Vagina (tissue), 2 donors: ENCODE measurements at regions not wholly inside any gene's neighbourhood (a gene's known extent, or its start where the extent isn't known, plus 50 kb on each side); places are given as distances from the start of the nearest gene placed in this dataset.

Experiments
- DNase-seq, 2 donors: peaks; one replicate each; pipeline ENCODE4 v3.0.0-alpha.2; 2017; ENCODE audit errors: extremely low spot score in 2 of 2
- H3K27ac ChIP-seq: fragments of 200-600 bp; sonication (generic); one replicate; pipeline ENCODE4 v1.5.1; 2019
- H3K27me3 ChIP-seq: fragments of 200-600 bp; sonication (generic); one replicate; pipeline ENCODE4 v1.5.1; 2019
- H3K36me3 ChIP-seq, 2 donors: fragments of 200-600 bp; sonication (generic); one replicate each; pipeline ENCODE4 v1.5.1; 2017 to 2019
- H3K4me1 ChIP-seq: fragments of 200-600 bp; sonication (generic); one replicate; pipeline ENCODE4 v1.5.1; 2019
- H3K4me3 ChIP-seq, 2 donors: fragments of 200-600 bp; sonication (generic); 1 replicate in 1 of 2; 2 replicates in 1 of 2; pipeline ENCODE4 v1.5.1; 2016 to 2019
- H3K9me3 ChIP-seq: fragments of 200-600 bp; sonication (generic); one replicate; pipeline ENCODE4 v1.5.1; 2019
- CTCF ChIP-seq, 3 experiments: fragments of 450-650 bp in 2 of 3; fragments of 200-600 bp in 1 of 3; sonication (generic) in 1 of 3; IDR thresholded peaks; one replicate each; pipeline ENCODE4 v1.5.1; 2017 to 2019; ENCODE audit warnings: antibody characterized with exemption in 3 of 3, mild to moderate bottlenecking in 2 of 3, moderate library complexity in 2 of 3
- POLR2A ChIP-seq, 2 donors: fragments of 450-650 bp; IDR thresholded peaks; one replicate each; pipeline ENCODE4 v1.6.1; 2017; ENCODE audit warnings: antibody characterized with exemption in 2 of 2, mild to moderate bottlenecking in 2 of 2, moderate library complexity in 2 of 2
- POLR2AphosphoS5 ChIP-seq, 2 donors: sonication (generic); formaldehyde crosslinking; IDR thresholded peaks; one replicate each; pipeline ENCODE4 v1.9.0; 2017; ENCODE audit warnings: antibody characterized with exemption in 2 of 2, mild to moderate bottlenecking in 2 of 2, low read depth in 1 of 2; ENCODE audit not compliant: insufficient read depth in 1 of 2
- intact Hi-C: fragments of 100-400 bp; cut with DNase I; formaldehyde crosslinking; loops from one replicate; pipeline ENCODE4 v1.15.1; 2023

GRCh38 chr18:27785815-27786471, 391.0 kb downstream of the CDH2 start:
- no peak overlapping the region for H3K4me3 ChIP-seq
- intact Hi-C loops = no loop called here

GRCh38 chr18:27780061-27780745, 396.7 kb downstream of the CDH2 start:
- Histone ChIP-seq H3K4me1 (no peaks in the 10 kb centered on the region), H3K9me3 (no peaks in the 10 kb centered on the region), H3K27ac (no peak overlapping the region), H3K36me3 (no peaks in the 10 kb centered on the region), H3K4me3 (no peak overlapping the region), H3K27me3 (no peaks in the 10 kb centered on the region)
- TF ChIP-seq CTCF (IDR thresholded peaks at IDR 0.05) = no peak
- TF ChIP-seq POLR2AphosphoS5 (IDR thresholded peaks at IDR 0.05; ENCODE audit: insufficient read depth in 1 of 2, low read depth in 1 of 2) = no peak
- TF ChIP-seq POLR2A (IDR thresholded peaks at IDR 0.05) = no peak
- intact Hi-C loops = no loop called here
- no peak for DNase-seq

More at GRCh38 chr18:27785815-27786471, 391.0 kb downstream of the CDH2 start:
- TF ChIP-seq POLR2AphosphoS5 (IDR thresholded peaks at IDR 0.05; ENCODE audit: insufficient read depth in 1 of 2, low read depth in 1 of 2) = no peak
- TF ChIP-seq CTCF (IDR thresholded peaks at IDR 0.05) = no peak
- no peak for TF ChIP-seq POLR2A (IDR thresholded peaks at IDR 0.05)
- H3K4me1 ChIP-seq = no peaks in the 10 kb centered on the region
- no peak overlapping the region for H3K27ac ChIP-seq
- H3K36me3 ChIP-seq = no peaks in the 10 kb centered on the region
- H3K27me3 ChIP-seq = no peaks in the 10 kb centered on the region
- H3K9me3 ChIP-seq = no peaks in the 10 kb centered on the region
- DNase-seq = no peak

GRCh38 chr18:27778925-27779324, 398.0 kb downstream of the CDH2 start:
- no peak for DNase-seq
- H3K9me3 ChIP-seq = no peaks in the 10 kb centered on the region
- H3K36me3 ChIP-seq = no peaks in the 10 kb centered on the region
- intact Hi-C loops = no loop called here
- no peak overlapping the region for H3K4me3 ChIP-seq
- H3K27me3 ChIP-seq = no peaks in the 10 kb centered on the region
- no peak overlapping the region for H3K27ac ChIP-seq
- H3K4me1 ChIP-seq = no peaks in the 10 kb centered on the region
- no peak for TF ChIP-seq CTCF (IDR thresholded peaks at IDR 0.05)
- TF ChIP-seq POLR2AphosphoS5 (IDR thresholded peaks at IDR 0.05; ENCODE audit: insufficient read depth in 1 of 2, low read depth in 1 of 2) = no peak
- TF ChIP-seq POLR2A (IDR thresholded peaks at IDR 0.05) = no peak

DNA sequence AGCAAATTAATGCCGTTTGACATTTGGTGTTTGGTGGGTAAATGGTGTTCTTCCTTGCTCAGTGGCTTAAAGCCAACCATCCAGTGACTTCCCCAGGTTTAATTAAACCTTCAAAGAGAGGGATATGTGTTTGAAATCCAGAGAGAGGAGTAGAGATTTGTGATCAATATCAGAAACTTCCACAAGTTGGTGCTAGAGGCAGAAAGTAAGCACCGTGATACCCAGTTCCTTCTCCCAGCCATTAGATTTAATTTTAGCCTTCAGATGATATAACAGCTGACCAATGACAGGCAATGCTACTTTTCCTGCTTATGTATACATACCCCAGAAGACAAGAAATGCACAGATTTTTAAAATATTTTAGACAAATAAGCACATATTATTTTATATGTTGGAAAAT, 398.5 kb downstream of the CDH2 start:
- no peak for TF ChIP-seq POLR2AphosphoS5 (IDR thresholded peaks at IDR 0.05; ENCODE audit: insufficient read depth in 1 of 2, low read depth in 1 of 2)
- no peak for TF ChIP-seq CTCF (IDR thresholded peaks at IDR 0.05)
- no peak for TF ChIP-seq POLR2A (IDR thresholded peaks at IDR 0.05)
- intact Hi-C loops = no loop called here
- H3K4me3 ChIP-seq = no peak overlapping the region
- H3K9me3 ChIP-seq = no peaks in the 10 kb centered on the region
- no peak for DNase-seq
- H3K27ac ChIP-seq = no peak overlapping the region
- no peaks in the 10 kb centered on the region for H3K36me3 ChIP-seq
- H3K4me1 ChIP-seq = no peaks in the 10 kb centered on the region
- H3K27me3 ChIP-seq = no peaks in the 10 kb centered on the region

GRCh38 chr18:27772081-27772480, 404.8 kb downstream of the CDH2 start:
- DNase-seq = no peak
- intact Hi-C loops = no loop called here
- Histone ChIP-seq H3K27me3 (no peaks in the 10 kb centered on the region), H3K36me3 (no peaks in the 10 kb centered on the region), H3K9me3 (no peaks in the 10 kb centered on the region), H3K4me1 (no peaks in the 10 kb centered on the region), H3K4me3 (no peak overlapping the region), H3K27ac (no peak overlapping the region)
- TF ChIP-seq POLR2AphosphoS5 (IDR thresholded peaks at IDR 0.05; ENCODE audit: insufficient read depth in 1 of 2, low read depth in 1 of 2) (no peak), CTCF (IDR thresholded peaks at IDR 0.05) (no peak), POLR2A (IDR thresholded peaks at IDR 0.05) (no peak)
